HG03108 (cell line): ENCODE measurements at regions not wholly inside any gene's neighbourhood (a gene's known extent, or its start where the extent isn't known, plus 50 kb on each side); places are given as distances from the start of the nearest gene placed in this dataset.
"Not testable (repeated sequence)": the region's sequence is repeated elsewhere in the genome, so short reads cannot be mapped to it uniquely, and the experiment has no call there.

Experiments used
- ATAC-seq: cut with Tn5 transposase; IDR thresholded peaks from one replicate; pipeline ENCODE4 v1.9.1; 2021; ENCODE audit warnings: moderate library complexity; ENCODE audit not compliant: unreplicated experiment

DNA sequence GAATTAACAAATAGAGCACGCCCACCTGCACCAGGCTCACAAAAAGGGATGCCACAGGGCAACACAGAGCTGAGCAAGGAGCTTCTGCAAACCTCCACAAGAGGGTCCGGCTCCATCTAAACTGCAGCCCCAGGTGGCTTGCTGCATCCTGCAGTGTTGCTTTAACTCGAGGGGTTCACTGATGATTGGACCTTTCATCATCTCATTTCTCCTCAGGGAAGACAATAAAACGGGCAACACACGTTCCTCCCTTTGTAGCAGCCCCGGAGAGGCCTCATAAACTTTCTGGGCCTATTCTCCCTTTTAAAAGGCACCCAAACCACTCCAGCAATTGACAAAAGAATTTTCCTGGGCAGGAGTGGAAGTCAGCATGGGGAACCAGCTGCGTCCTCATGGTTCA lies 161.5 kb upstream of the CDH4 start:
- ATAC-seq: no peak

DNA sequence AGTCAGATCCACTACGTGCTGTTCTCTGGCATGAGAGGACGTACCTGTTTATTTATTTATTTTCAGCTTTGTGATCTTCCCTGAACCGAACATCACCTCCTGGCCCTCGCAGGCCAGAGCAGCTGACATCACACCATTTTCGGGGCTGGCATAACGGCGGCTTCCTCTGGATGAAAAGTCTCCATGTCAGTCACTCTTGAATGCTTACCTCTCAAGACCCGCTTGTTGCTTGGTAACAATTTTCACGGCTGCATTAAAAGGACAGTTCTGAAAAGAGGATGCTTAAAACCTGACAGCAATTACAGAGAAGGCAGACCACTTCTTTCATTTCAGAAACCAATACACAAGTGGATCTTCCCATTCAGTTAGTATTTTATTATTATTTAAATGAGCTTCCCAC lies 159.8 kb upstream of the CDH4 start:
- ATAC-seq: no peak

DNA sequence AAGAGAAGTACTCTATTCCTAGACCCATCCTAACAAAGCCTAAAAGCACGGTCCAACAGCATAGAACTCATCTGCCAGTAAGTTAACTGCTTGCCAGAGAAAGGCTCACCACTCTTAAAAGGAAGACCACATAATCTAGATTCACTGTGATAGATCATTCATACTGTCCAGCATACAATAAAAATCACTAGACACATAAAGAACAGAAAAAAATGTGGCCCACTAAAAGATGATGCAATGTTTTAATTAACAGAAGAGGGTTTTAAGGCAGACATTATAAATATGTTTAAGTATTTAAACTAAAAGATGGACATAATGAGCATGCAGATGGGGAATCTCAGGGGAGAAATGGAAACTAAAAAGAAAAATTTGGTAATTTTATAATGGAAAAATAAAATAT lies 157.5 kb upstream of the CDH4 start:
- no peak for ATAC-seq

DNA sequence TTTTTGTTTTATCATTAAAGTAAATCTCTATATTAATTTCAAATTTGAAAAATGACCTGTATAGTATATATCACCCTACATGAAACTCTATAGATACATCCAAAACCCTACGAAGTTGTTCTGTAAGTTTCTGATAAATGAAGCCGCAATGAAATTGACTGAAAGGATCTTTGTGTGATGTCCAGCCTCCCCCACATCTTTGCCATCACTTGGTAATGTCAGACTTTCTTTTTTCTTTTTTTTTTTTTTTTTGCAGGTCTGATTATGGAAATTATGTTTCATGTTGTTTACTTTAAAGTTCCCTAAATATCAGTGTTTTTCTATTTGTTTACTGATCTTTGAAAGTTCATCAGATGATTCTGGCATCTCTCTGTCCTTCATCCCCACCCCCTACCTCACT lies 155.6 kb upstream of the CDH4 start:
- no peak for ATAC-seq

DNA sequence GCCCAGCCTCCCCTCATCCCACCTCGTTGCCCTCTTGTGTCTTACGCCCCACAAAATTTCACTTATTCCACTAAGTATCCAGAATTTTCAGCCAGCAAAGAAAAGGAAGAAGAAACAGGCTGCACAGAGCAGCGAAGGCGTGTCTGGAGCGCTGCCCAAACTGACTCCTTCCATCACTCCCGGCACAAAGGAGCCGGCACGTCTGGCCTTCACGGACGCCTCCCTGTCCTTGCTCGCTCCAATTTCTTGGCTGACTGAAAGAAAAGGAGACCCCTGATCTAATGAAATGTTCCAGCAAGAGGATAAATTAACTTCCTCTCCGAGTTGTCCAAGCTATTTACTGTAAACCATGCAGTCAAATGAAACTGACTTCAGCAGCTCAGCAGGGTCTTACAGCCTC lies 152.3 kb upstream of the CDH4 start:
- no peak for ATAC-seq

DNA sequence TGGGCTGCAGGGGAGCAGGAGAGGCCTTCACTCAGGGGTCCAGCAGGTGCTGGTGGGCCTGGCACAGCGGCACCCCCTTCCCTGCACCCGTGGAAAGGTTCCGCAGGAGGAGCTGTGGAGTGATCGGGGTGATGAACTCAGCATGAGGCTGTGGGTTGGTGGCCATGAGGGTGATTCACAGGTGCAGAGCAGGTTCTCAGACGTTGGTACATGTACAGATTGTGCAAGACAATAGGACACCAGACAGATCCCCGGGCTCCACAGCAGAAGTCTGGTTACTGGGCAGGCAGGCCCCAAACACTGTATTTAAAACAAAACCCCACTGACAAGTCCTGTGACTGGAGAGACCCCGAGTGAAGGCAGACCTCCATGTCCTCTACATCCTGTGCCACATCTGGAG lies 151.6 kb upstream of the CDH4 start:
- ATAC-seq: no peak

DNA sequence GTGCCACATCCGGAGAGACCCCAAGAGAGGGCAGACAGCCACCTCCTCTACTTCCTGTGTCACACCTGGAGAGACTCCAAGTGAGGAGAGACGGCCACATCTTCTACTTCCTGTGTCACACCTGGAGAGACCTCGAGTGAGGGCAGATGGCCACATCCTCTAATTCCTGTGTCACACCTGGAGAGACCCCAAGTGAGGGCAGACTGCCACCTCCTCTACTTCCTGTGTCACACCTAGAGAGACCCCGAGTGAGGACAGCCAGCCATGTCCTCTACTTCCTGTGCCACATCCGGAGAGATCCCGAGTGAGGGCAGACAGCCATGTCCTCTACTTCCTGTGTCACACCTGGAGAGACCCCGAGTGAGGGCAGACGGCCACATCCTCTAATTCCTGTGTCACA lies 150.7 kb upstream of the CDH4 start:
- not testable (repeated sequence) for ATAC-seq

DNA sequence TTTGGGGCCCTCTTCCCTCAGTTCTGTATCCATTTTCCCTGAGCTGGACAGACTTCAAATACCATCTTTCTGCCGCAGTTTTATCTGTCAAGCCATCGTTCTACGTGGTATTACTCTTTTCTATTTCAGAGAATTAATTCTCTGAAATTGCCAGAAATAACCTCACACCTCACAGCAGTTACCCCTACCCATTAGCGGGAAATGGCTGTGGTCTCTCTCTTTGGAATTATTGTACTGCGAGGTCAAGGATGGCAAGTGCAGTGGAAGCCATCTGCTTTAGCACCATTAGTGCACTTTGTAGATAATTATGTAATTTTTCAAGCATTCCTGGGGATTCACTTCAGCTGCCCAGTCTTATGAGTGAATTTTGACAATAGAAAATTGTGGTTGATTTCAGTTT lies 147.8 kb upstream of the CDH4 start:
- ATAC-seq: no peak

DNA sequence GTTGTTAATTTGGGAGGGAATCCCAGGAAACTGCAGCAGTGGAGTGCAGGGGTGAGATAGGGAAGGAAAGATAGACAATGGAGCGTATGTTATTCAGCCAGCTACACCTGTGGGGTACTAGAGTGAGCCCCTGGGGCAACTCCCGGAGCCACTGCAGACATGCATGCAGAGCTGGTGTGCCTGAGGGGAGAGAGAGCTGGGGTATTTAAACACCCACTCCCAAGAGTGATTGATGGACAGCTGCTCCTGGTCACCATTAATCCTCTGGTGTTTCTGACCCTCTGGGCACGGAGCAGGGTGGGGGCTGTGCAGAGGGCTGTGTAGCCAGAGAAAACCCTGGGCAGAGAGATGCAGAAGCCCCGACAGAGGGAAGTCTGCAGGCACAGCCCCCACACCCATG lies 146.7 kb upstream of the CDH4 start:
- no peak for ATAC-seq

DNA sequence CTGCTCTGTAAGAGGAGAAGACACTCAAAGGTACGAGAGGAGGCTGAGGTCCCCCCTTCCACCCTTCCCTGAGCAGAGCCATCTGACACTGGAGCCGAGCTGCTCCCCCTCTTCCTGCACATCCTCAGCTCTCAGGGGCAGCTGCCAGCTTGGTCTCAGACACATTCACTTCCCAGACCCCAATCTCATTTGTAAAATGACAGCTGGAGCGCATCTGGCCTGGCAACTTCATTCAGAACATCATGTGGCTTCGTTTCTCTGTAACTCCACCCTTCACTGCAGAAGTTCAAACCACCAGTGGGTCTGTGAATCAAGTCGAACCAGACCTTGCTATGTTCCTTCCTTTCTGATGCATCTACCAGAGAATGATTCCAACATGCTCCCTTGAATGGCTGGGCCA lies 145.6 kb upstream of the CDH4 start:
- ATAC-seq: no peak

DNA sequence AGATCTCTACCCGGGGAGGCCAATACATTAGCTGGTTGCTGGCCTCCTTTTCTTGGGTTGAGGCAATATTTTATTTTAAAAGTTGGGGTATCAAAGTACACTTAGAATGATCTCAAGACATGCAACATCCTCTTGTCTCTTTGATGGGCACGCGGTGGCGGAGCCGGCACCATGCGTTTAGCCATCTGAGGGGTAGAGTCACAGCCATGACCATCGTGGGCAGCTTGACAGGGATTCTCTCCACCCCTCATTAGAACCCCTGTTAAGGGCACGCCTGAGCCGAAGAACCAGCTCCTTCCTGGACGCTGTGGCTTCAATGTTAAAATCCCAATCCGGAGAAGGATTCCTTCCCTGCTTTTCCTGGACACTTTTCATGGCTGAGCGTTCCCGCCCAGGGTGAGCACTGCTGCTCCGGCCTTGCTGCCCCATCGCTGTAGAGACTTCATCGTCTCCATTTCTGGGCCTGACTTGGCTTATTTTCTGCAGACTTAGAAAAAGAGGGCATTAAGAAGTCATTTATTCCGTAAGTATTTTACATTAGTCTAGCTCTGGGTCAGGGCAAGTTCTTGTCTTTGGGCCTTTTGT lies 142.7 kb upstream of the CDH4 start:
- no peak for ATAC-seq

DNA sequence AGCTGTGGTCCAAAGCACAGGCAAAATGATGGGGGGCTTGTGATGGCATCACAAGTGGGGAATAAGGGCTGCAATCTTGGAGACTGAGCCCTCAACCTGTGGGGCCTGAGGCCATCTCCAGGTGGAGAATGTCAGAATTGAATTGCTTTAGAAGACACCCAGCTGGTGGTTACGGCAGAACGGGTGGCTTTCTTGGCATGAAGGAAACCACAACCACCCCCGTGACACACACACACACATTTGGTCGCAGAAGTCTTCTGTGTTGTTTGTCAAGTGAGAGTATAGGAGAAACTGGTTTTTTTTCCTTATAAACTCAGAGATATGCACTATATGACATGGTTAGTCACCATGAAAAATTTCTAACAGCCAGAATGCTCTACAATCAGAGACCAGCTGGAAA lies 139.5 kb upstream of the CDH4 start:
- no peak for ATAC-seq

DNA sequence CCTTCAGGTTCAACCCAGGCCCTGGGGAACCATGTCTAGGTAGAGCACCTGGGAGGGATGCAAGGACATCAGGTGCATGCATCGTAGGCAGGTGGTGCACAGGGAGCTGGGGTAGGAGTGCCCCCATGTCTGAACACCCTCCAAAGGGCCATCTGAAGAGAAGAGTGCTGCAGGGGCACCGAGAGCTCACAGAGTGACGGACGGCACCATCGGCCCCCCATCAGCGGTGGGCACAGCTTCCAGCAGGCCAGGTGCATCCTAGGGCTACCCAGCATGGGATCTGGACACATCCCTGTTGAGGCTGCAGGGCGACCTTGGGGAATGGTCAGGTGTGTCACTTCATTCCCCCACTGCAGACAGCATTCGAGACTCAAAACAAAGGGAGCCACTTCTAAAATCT lies 138.3 kb upstream of the CDH4 start:
- ATAC-seq: no peak

DNA sequence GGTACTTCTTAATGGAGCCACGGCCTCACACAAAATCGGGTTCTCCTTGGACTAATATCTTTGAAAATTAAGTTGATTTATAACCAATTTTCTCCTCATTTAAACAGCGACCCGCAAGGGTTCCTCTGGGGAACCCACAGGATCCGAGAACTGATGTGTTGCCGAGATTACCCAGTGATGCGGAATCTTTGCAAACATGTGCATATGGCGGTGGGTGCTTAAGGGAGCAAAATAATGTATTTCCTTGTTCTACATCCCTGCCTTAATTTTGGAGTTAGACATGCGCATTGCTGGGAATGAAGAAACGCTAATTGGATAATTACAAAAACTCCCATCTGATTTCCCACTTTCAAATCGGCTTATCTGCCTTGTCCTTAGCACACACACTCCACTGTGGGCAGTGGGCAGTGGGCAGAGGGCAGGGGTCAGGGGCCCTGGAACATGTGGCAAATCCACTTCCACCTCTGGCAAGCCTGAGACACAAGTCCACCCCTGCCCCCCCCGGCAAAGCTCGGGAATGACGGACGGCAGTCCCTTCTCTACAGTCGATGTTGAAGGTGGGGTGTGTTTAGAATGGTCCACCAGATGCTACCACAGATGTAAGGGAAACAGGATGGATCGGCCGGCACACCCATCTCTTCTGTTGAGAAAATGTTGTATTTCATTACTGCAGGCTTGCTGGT lies 137.4 kb upstream of the CDH4 start:
- ATAC-seq: no peak

DNA sequence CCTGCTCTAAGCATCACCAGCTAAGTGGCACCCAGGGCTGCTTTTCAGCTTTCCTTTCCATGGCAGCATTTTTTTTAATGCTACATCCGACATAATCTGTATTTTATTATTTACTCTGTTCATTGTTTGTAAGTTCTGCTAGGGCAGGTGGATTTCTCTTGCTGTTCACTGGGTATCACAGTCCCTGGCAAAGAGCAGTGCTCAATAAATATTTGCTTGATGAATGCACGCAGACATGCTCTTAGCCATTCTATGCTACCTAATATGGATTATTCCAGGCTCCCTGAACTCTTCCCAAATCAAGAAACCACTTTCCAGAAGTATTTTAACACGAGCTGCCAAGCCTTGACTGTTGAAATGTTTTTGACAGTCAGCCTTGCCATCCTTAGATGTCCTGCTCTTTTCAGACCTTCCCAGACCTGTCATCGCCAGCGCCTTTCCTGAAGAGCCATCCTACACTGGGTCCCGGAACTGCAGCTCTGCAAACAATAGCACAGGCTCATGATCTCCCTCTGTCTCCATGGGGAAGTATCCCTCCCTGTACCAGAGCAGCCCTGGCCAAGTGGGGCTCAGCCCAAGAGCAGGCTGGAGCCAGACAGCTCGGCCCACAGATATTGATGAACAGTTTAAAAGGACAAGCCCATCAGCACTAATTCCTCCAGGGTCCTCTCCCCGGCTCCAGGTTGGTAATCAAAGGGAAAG lies 136.5 kb upstream of the CDH4 start:
- no peak for ATAC-seq

DNA sequence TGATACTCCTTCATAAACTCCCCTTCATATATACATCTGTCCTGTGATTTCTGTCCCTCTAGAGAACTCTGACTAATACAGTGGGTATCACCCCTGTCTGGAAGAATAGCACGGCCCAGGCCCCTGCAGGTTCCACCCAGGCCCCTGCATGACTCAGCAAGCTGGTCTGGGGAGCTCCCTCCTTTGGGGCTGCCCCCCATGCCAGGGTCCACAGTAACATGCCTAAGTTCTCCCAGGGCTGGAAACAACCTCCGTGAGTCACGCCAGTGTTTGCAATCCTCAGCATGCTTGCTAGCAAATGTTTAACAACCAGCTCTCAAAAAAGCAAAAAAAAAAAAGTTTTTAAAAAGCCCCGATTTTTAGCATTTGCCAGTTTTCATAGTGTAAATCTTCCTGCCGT lies 134.3 kb upstream of the CDH4 start:
- ATAC-seq: no peak

DNA sequence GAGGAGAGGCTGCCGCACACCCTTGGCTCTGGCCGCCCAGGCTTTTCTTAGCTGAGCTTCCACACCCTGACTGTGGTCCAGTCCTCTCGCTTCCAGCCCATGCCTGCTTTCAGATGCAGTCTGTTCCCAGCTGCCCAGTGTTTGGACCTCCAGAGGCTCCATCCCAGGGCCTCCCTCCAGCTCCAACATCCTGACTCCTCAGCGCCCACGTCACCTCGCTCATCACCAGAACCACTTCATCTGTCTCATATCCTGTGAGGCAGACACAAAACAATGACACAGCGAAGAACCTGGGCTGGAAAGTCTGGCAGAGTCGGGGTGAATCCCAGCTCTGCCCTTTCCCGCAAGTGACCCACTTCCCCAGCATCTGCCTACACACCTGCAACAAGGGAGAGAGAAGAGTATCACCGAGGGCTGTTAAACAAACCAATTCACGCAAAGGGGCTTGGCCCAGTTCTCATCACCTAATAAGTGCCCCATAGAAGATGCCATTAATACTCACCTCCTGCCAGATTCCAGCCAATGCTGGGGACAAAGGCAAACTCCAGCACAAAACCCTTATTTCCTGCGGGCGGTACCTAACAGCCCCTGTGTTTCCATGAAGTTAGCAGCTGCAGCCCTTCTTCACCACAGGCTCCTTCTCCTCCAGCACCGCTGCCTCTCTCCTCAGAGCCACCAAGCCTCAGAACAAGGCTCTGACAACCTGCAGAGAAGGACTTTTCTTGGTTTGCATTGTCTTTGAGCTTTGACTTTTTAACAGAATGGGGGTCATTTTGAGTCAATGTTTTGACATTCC lies 133.4 kb upstream of the CDH4 start:
- ATAC-seq: no peak

DNA sequence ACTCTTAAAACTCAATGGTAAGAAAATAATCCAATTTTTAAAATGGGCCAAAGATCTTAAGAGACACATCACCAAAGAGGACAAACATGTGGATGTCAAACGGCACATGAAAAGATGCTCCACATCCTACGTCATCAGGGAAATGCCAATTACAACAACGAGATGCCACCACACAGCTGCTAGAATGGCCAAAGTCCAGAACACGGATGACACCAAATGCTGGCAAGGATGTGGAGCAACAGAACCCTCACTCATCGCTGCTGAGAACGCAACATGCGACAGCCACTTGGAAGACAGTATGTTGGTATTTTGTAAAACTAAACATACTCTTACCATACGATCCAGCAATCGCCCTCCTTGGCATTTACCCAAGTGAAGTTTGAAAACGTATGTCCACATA lies 132.8 kb upstream of the CDH4 start:
- ATAC-seq: no peak

DNA sequence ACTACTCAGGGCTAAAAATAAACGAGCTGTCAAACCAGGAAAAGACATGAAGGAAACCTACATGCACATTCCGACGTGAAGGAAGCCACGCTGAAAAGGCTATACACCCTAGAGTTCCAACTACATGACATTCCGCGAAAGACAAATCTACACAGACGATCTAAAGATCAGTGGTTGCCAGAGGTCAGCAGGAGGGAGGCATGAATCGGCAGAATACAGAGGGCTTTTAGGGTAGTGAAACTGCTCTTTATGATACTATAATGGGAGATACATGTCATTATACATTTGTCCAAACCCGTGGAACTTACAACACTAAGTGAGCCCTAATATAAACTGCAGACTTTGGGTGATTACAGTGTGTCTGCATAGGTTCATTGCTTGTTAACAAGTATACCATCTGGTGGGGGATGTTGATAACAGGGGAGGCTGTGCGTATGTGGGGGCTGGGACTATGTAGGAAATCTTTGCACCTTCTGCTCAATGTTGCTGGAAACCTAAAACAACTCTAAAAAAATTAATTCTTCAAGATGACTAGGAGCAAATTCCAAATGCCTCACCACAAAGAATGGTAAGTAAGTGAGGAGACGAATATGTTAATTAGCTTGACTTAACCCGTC lies 132.2 kb upstream of the CDH4 start:
- no peak for ATAC-seq

DNA sequence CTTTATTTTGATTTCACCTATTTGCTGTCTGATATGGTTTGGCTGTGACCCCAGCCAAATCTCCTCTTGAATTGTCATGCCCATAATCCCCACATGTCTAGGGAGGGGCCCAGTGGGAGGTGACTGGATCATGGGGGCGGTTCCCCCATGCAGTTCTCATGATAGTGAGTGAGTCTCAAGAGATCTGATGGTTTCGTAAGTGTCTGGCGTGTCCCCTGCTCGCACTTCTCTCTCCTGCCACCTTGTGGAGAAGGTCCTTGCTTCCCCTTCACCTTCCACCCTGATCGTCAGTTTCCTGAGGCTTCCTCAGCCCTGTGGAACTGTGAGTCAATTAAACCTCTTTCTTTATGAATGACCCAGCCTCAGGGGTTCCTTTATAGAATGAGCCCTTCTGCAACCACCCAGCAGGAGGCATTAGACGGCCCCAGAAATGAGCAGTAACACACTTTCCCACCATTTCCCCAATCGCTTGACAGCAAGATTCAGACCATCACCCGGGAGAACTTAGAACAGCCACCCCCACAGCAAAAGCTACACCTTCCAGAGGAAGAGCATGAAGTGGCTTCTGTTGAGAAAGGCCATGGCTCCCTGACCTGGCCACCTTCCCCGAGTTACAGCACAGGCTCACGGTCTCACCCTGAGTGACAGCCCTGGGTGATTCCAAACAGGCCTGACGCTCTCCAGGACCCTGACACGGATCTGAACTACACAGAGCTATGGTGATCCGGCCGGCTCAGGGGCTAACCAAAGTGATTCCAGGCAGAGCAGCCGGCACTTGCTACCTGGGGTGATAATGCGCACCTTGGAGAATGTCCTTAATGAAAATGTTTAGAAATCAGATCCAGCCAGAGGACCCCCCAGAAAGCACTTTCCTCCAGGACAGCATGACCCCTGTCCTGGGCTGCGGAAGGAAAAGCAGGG lies 131.2 kb upstream of the CDH4 start:
- ATAC-seq: no peak
